ENCODE measurements at regions not wholly inside any gene's neighbourhood (a gene's known extent, or its start where the extent isn't known, plus 50 kb on each side); places are given as distances from the start of the nearest gene placed in this dataset.

GRCh38 chr1:57824535-57824934 is 400.7 kb upstream of the DAB1 start:
- no peak for TF ChIP-seq REST (IDR thresholded peaks at IDR 0.05; ENCODE audit: low read depth)
- no peak for TF ChIP-seq EP300 (IDR thresholded peaks at IDR 0.05; ENCODE audit: borderline replicate concordance)
- TF ChIP-seq TCF12 (IDR thresholded peaks at IDR 0.05; ENCODE audit: low read depth), result no peak
- no peak for TF ChIP-seq YY1 (IDR thresholded peaks at IDR 0.05; ENCODE audit: low read depth)
- no peak for TF ChIP-seq RAD21 (IDR thresholded peaks at IDR 0.05; ENCODE audit: low read depth)
- no peak for TF ChIP-seq TAF1 (IDR thresholded peaks at IDR 0.05; ENCODE audit: low read depth)
- TF ChIP-seq CEBPB (IDR thresholded peaks at IDR 0.05), result no peak
- TF ChIP-seq FOXM1 (IDR thresholded peaks at IDR 0.05; ENCODE audit: borderline replicate concordance, low read depth), result no peak
- no peak for TF ChIP-seq NFIC (IDR thresholded peaks at IDR 0.05)
- TF ChIP-seq USF1 (IDR thresholded peaks at IDR 0.05), result no peak
- no peak for TF ChIP-seq CREB1 (IDR thresholded peaks at IDR 0.05; ENCODE audit: low read depth)
- TF ChIP-seq MAX (IDR thresholded peaks at IDR 0.05), result no peak
- no peak for TF ChIP-seq EGR1 (IDR thresholded peaks at IDR 0.05)
- TF ChIP-seq ZBTB7A (IDR thresholded peaks at IDR 0.05; ENCODE audit: low read depth), result no peak

Data from Ishikawa (cell line).